ENCODE measurements at regions not wholly inside any gene's neighbourhood (a gene's known extent, or its start where the extent isn't known, plus 50 kb on each side); places are given as distances from the start of the nearest gene placed in this dataset.

DNA sequence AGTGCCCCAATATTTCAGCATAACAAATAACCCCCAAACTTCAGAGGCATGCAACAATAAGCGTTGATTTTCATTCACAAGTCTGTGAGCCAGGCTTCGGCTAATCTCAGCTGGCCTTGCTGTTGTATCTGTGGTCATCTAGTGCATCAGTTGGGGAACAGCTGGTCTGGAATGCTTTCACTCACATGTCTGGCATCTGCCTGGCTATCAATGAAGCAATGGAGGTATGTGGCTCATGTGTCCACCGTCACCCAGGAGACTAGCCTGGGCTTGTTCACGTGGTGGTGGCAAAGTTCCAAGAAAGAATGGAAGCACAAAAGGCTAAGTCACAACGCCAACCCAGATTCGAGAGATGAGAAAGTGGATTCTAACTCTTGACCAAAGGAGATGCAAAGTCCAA lies 304.8 kb upstream of the ISX start:
- intact Hi-C loops (cut with DNase I): no loop called here
- H3K27me3 ChIP-seq: peaks cover 0 to 11% (median 0%) of the 10 kb centered on the region in 4 donors
- no peaks in the 10 kb centered on the region for H3K36me3 ChIP-seq
- WGBS: 59% methylated on average over 3 of the region's 6 CpGs
- no peak overlapping the region for H3K27ac ChIP-seq (replicated peaks in 1 of 4)
- H3K4me3 ChIP-seq: no peak overlapping the region
- DNase-seq (ENCODE audit: extremely low spot score): no peak
- H3K9me3 ChIP-seq: peaks cover 0 to 4% (median 0%) of the 10 kb centered on the region in 4 donors
- H3K4me1 ChIP-seq: no peaks in the 10 kb centered on the region
- no peak for TF ChIP-seq POLR2A (IDR thresholded peaks at IDR 0.05; ENCODE audit: low read depth)
- no peak for TF ChIP-seq EP300 (IDR thresholded peaks at IDR 0.05)
- TF ChIP-seq POLR2AphosphoS5 (IDR thresholded peaks at IDR 0.05): no peak
- TF ChIP-seq, protein P1, sequence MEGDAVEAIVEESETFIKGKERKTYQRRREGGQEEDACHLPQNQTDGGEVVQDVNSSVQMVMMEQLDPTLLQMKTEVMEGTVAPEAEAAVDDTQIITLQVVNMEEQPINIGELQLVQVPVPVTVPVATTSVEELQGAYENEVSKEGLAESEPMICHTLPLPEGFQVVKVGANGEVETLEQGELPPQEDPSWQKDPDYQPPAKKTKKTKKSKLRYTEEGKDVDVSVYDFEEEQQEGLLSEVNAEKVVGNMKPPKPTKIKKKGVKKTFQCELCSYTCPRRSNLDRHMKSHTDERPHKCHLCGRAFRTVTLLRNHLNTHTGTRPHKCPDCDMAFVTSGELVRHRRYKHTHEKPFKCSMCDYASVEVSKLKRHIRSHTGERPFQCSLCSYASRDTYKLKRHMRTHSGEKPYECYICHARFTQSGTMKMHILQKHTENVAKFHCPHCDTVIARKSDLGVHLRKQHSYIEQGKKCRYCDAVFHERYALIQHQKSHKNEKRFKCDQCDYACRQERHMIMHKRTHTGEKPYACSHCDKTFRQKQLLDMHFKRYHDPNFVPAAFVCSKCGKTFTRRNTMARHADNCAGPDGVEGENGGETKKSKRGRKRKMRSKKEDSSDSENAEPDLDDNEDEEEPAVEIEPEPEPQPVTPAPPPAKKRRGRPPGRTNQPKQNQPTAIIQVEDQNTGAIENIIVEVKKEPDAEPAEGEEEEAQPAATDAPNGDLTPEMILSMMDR (IDR thresholded peaks at IDR 0.05): no peak

DNA sequence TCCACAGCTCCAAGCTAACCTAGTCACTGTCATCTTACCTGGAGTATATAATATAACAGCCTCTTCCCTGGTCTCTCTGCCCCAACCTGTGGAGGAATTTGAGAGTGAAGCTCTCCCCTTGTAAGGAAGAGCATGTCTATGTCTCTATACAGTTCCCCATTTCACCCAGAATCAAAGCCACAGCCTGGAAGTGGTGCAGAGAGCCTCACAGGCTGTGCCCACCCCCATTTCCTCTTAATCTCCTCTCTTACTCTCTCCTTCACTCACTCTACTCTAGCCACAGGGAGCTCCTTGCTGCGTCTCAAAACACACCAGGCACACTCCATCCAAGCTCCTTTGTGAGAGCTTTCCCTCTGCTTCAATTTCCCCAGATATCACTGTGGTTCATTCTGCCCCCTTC lies 302.5 kb upstream of the ISX start:
- WGBS: 33% methylated on average over 1 of the region's 1 CpG
- H3K4me1 ChIP-seq: no peaks in the 10 kb centered on the region
- intact Hi-C loops (cut with DNase I): no loop called here

DNA sequence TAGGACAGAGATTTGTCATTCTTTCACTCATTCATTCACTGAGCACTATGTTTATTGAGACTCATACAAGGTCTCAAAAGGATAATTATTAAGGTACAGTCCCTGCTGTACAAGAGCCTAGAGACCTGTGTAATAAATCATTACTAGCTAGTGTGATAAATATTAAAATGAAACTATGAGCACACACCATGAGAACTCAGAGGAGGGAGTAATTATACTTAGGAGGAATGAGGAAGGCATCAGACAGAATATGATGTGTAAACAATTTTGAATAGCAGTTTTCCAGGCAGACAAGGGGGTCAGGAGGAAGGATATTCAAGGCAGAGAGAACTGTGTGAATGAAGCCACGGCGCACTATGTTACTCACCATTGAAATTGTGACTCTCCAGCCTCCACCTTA lies 300.8 kb upstream of the ISX start:
- 86% methylated on average over 2 of the region's 2 CpGs for WGBS
- no peak for DNase-seq (ENCODE audit: extremely low spot score)
- intact Hi-C loops (cut with DNase I): no loop called here

More for the DNA sequence above, 302.5 kb upstream of the ISX start:
- Histone ChIP-seq H3K9me3 (no peaks in the 10 kb centered on the region), H3K27ac (replicated peaks in 1 of 4) (no peak overlapping the region), H3K36me3 (no peaks in the 10 kb centered on the region), H3K4me3 (no peak overlapping the region), H3K27me3 (peaks cover 0 to 11% (median 0%) of the 10 kb centered on the region in 4 donors)
- TF ChIP-seq EP300 (IDR thresholded peaks at IDR 0.05): no peak
- TF ChIP-seq, protein P1 (IDR thresholded peaks at IDR 0.05): no peak
- TF ChIP-seq POLR2AphosphoS5 (IDR thresholded peaks at IDR 0.05): no peak
- no peak for DNase-seq (ENCODE audit: extremely low spot score)

DNA sequence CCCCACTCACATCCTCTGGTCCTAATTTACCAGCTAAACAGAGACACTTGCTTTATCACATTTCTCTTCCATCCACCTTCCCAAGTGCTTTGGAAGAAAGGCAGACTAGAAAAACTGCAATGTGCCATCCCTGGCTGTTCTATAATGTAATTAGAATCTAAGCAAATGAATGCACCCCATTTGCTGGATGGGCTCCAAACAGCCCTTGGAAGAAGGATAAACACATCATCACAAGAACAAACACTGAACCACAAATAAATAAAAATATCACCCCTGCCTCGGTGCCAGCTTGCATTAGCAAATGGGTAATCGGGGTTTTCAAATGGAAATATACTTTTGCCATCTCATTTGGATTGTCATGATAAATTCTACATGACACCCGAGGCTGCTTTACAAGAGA lies 296.6 kb upstream of the ISX start:
- no peak for DNase-seq (ENCODE audit: extremely low spot score)
- Histone ChIP-seq H3K9me3 (no peaks in the 10 kb centered on the region), H3K27ac (replicated peaks in 1 of 4) (no peak overlapping the region), H3K27me3 (peaks cover 0 to 6% (median 0%) of the 10 kb centered on the region in 4 donors), H3K4me1 (no peaks in the 10 kb centered on the region), H3K4me3 (no peak overlapping the region), H3K36me3 (no peaks in the 10 kb centered on the region)
- 64% methylated on average over 3 of the region's 3 CpGs for whole genome bisulfite sequencing
- TF ChIP-seq EP300 (IDR thresholded peaks at IDR 0.05) (no peak), POLR2A (IDR thresholded peaks at IDR 0.05; ENCODE audit: low read depth) (no peak), POLR2AphosphoS5 (IDR thresholded peaks at IDR 0.05) (no peak)
- TF ChIP-seq, protein P1 (IDR thresholded peaks at IDR 0.05): no peak
- intact Hi-C loops (cut with DNase I): no loop called here

More for the DNA sequence above, 300.8 kb upstream of the ISX start:
- Histone ChIP-seq H3K4me3 (no peak overlapping the region), H3K36me3 (no peaks in the 10 kb centered on the region), H3K4me1 (no peaks in the 10 kb centered on the region), H3K27ac (replicated peaks in 1 of 4) (no peak overlapping the region), H3K9me3 (no peaks in the 10 kb centered on the region), H3K27me3 (peaks cover 0 to 3% (median 0%) of the 10 kb centered on the region in 4 donors)
- TF ChIP-seq, protein P1 (IDR thresholded peaks at IDR 0.05): no peak

- intact Hi-C loops (cut with DNase I): no loop called here
- no peak for TF ChIP-seq EP300 (IDR thresholded peaks at IDR 0.05)
- TF ChIP-seq, protein P1 (IDR thresholded peaks at IDR 0.05): no peak
- TF ChIP-seq POLR2A (IDR thresholded peaks at IDR 0.05; ENCODE audit: low read depth): no peak
- no peak for TF ChIP-seq POLR2AphosphoS5 (IDR thresholded peaks at IDR 0.05)
- Histone ChIP-seq H3K4me1 (no peaks in the 10 kb centered on the region), H3K4me3 (no peak overlapping the region), H3K27ac (replicated peaks in 1 of 4) (no peak overlapping the region), H3K36me3 (no peaks in the 10 kb centered on the region), H3K9me3 (peaks cover 0 to 4% (median 0%) of the 10 kb centered on the region in 4 donors), H3K27me3 (no peaks in the 10 kb centered on the region)
- 68% methylated on average over 3 of the region's 3 CpGs for WGBS
- DNase-seq (ENCODE audit: extremely low spot score): no peak
Measured at GRCh38 chr22:34776817-34777216, 289.1 kb upstream of the ISX start.
